GM23338 (cell line): ENCODE measurements at regions not wholly inside any gene's neighbourhood (a gene's known extent, or its start where the extent isn't known, plus 50 kb on each side); places are given as distances from the start of the nearest gene placed in this dataset.

Experiments used
- ATAC-seq: fragments of 200-7000 bp; cut with Tn5 transposase; 3 replicates; pipeline ENCODE4 v1.9.1; 2020
- DNase-seq: peaks from one replicate; pipeline ENCODE4 v3.0.0-alpha.2; 2015; ENCODE audit warnings: low spot score
- H2AFZ ChIP-seq: fragments of 200-600 bp; sonication (generic); 2 replicates; pipeline ENCODE4 v1.8.0; 2016; ENCODE audit warnings: antibody characterized with exemption, mild to moderate bottlenecking, moderate library complexity
- H3F3A ChIP-seq: fragments of 200-600 bp; sonication (generic); replicated peaks from 2 replicates; pipeline ENCODE4 v1.8.0; 2017; ENCODE audit warnings: antibody characterized with exemption, mixed run types, low read depth
- H3K27ac ChIP-seq: fragments of 200-600 bp; sonication (generic); 2 replicates; pipeline ENCODE4 v1.6.1; 2016; ENCODE audit warnings: low read depth
- H3K27me3 ChIP-seq: fragments of 200-600 bp; sonication (generic); 2 replicates; pipeline ENCODE4 v1.8.0; 2016; ENCODE audit warnings: mild to moderate bottlenecking, mixed run types, moderate library complexity; ENCODE audit not compliant: insufficient read depth
- H3K36me3 ChIP-seq: fragments of 200-600 bp; sonication (generic); 2 replicates; pipeline ENCODE4 v1.8.0; 2016; ENCODE audit warnings: mild to moderate bottlenecking; ENCODE audit not compliant: insufficient read depth
- H3K4me1 ChIP-seq: fragments of 200-600 bp; sonication (generic); 2 replicates; pipeline ENCODE4 v1.8.0; 2016; ENCODE audit warnings: mild to moderate bottlenecking, moderate library complexity; ENCODE audit not compliant: insufficient read depth
- H3K4me2 ChIP-seq: fragments of 200-600 bp; sonication (generic); 2 replicates; pipeline ENCODE4 v1.7.1; 2017; ENCODE audit warnings: mixed run types
- H3K4me3 ChIP-seq: fragments of 200-600 bp; sonication (generic); 2 replicates; pipeline ENCODE4 v1.6.1; 2016; ENCODE audit warnings: mixed run types
- H3K79me2 ChIP-seq: fragments of 200-600 bp; sonication (generic); replicated peaks from 2 replicates; pipeline ENCODE4 v1.8.0; 2017; ENCODE audit warnings: mild to moderate bottlenecking; ENCODE audit not compliant: insufficient read depth
- H3K9me2 ChIP-seq: fragments of 200-600 bp; sonication (generic); 2 replicates; pipeline ENCODE4 v1.8.0; 2017; ENCODE audit not compliant: insufficient read depth
- H4K20me1 ChIP-seq: fragments of 200-600 bp; sonication (generic); replicated peaks from 2 replicates; pipeline ENCODE4 v1.8.0; 2017; ENCODE audit warnings: mild to moderate bottlenecking; ENCODE audit not compliant: insufficient read depth
- H3K27ac Mint-ChIP-seq: 2 replicates; pipeline ENCODE4 v1.8.0; 2020; ENCODE audit warnings: inconsistent platforms, mild to moderate bottlenecking, moderate library complexity, mixed read lengths
- H3K27me3 Mint-ChIP-seq: 3 replicates; pipeline ENCODE4 v1.8.0; 2022; ENCODE audit warnings: low read depth, mild to moderate bottlenecking, moderate library complexity, mixed read lengths, inconsistent platforms; ENCODE audit not compliant: insufficient read depth, poor library complexity
- H3K36me3 Mint-ChIP-seq: 3 replicates; pipeline ENCODE4 v1.8.0; 2021; ENCODE audit warnings: low read depth, mild to moderate bottlenecking, inconsistent platforms, moderate library complexity, mixed read lengths
- H3K4me1 Mint-ChIP-seq: 3 replicates; pipeline ENCODE4 v1.8.0; 2020; ENCODE audit warnings: mild to moderate bottlenecking, inconsistent platforms, mixed read lengths
- H3K4me3 Mint-ChIP-seq: 3 replicates; pipeline ENCODE4 v1.8.0; 2021; ENCODE audit warnings: moderate library complexity, mild to moderate bottlenecking, inconsistent platforms, mixed read lengths
- H3K9me3 Mint-ChIP-seq: 3 replicates; pipeline ENCODE4 v1.8.0; 2020; ENCODE audit warnings: moderate library complexity, mild to moderate bottlenecking, inconsistent platforms, mixed read lengths
- CREB1 ChIP-seq: fragments of 250-450 bp; sonication (Bioruptor Pico); IDR thresholded peaks from 2 replicates; pipeline ENCODE4 v1.5.0; 2020; ENCODE audit warnings: low read depth, mild to moderate bottlenecking, moderate library complexity
- CTCF ChIP-seq, 2 experiments: fragments of 200-600 bp in 1 of 2; sonication (generic) in 1 of 2; conservative IDR thresholded peaks; 2 replicates each; pipeline versions ENCODE4 v1.5.1 to v1.6.1; 2016 to 2017; ENCODE audit warnings: antibody characterized with exemption in 2 of 2, low read depth in 2 of 2, mild to moderate bottlenecking in 2 of 2, moderate library complexity in 1 of 2
- ETS1 ChIP-seq: IDR thresholded peaks from 2 replicates; pipeline ENCODE4 v1.6.1; 2016; ENCODE audit warnings: antibody characterized with exemption
- EZH2 ChIP-seq: fragments of 200-600 bp; sonication (generic); IDR thresholded peaks from one replicate; pipeline ENCODE4 v1.8.0; 2017; ENCODE audit warnings: antibody characterized with exemption, mild to moderate bottlenecking, low read depth; ENCODE audit not compliant: unreplicated experiment
- EZH2phosphoT487 ChIP-seq: fragments of 200-600 bp; sonication (generic); IDR thresholded peaks from one replicate; pipeline ENCODE4 v1.8.1; 2018; ENCODE audit warnings: antibody characterized with exemption; ENCODE audit not compliant: unreplicated experiment
- JUNB ChIP-seq: IDR thresholded peaks from one replicate; pipeline ENCODE4 v1.6.1; 2016; ENCODE audit warnings: antibody characterized with exemption; ENCODE audit not compliant: unreplicated experiment
- NANOG ChIP-seq: IDR thresholded peaks from 2 replicates; pipeline ENCODE4 v1.6.1; 2016; ENCODE audit warnings: antibody characterized with exemption, borderline replicate concordance
- POLR2AphosphoS5 ChIP-seq: IDR thresholded peaks from 2 replicates; pipeline ENCODE4 v1.6.1; 2016; ENCODE audit warnings: antibody characterized with exemption, low read depth
- STAT1 ChIP-seq: IDR thresholded peaks from one replicate; pipeline ENCODE4 v1.6.1; 2016; ENCODE audit warnings: antibody characterized with exemption; ENCODE audit not compliant: unreplicated experiment
- ZNF114 ChIP-seq: fragments of 250-450 bp; sonication (Bioruptor Pico); IDR thresholded peaks from 2 replicates; pipeline ENCODE4 v1.5.0; 2020; ENCODE audit warnings: mild to moderate bottlenecking, moderate library complexity
- ZNF331 ChIP-seq: fragments of 250-450 bp; sonication (Bioruptor Pico); IDR thresholded peaks from 2 replicates; pipeline ENCODE4 v1.5.0; 2020; ENCODE audit warnings: low read depth, mild to moderate bottlenecking, moderate library complexity
- ZNF462 ChIP-seq: fragments of 250-450 bp; sonication (Bioruptor Pico); IDR thresholded peaks from 2 replicates; pipeline ENCODE4 v1.5.0; 2020; ENCODE audit warnings: mild to moderate bottlenecking, moderate library complexity
- TF ChIP-seq, protein P1 (sequence below): IDR thresholded peaks from one replicate; pipeline ENCODE4 v1.6.1; 2018; ENCODE audit warnings: antibody characterized with exemption; ENCODE audit not compliant: unreplicated experiment

GRCh38 chr9:110049699-110050450 lies 158.1 kb downstream of the C9orf152 start:
- Histone ChIP-seq H3K4me2 (peak overlapping the region; percentile 97), H2AFZ (no peak overlapping the region), H3K36me3 (no peaks in the 10 kb centered on the region), H3K27me3 (peaks cover 25% of the 10 kb centered on the region), H4K20me1 (peaks cover 30% of the 10 kb centered on the region), H3F3A (peaks cover 9% of the 10 kb centered on the region; the same call in 1 of the 2 replicates), H3K4me1 (peaks cover 31% of the 10 kb centered on the region), H3K4me3 (peak overlapping the region; percentile 90), H3K27ac (no peak overlapping the region), H3K79me2 (peaks cover 63% of the 10 kb centered on the region), H3K9me2 (no peaks in the 10 kb centered on the region)
- no peak for TF ChIP-seq EZH2
- no peak for TF ChIP-seq ZNF331
- TF ChIP-seq CTCF (conservative IDR thresholded peaks at IDR 0.05; ENCODE audit: low read depth in 2 of 2) = no peak
- TF ChIP-seq EZH2phosphoT487 = no peak
- no peak for TF ChIP-seq ZNF114 (CRISPR knock-in tag)
- TF ChIP-seq ETS1 = no peak
- no peak for TF ChIP-seq NANOG
- TF ChIP-seq STAT1 = no peak
- no peak for TF ChIP-seq ZNF462
- TF ChIP-seq, protein P1, sequence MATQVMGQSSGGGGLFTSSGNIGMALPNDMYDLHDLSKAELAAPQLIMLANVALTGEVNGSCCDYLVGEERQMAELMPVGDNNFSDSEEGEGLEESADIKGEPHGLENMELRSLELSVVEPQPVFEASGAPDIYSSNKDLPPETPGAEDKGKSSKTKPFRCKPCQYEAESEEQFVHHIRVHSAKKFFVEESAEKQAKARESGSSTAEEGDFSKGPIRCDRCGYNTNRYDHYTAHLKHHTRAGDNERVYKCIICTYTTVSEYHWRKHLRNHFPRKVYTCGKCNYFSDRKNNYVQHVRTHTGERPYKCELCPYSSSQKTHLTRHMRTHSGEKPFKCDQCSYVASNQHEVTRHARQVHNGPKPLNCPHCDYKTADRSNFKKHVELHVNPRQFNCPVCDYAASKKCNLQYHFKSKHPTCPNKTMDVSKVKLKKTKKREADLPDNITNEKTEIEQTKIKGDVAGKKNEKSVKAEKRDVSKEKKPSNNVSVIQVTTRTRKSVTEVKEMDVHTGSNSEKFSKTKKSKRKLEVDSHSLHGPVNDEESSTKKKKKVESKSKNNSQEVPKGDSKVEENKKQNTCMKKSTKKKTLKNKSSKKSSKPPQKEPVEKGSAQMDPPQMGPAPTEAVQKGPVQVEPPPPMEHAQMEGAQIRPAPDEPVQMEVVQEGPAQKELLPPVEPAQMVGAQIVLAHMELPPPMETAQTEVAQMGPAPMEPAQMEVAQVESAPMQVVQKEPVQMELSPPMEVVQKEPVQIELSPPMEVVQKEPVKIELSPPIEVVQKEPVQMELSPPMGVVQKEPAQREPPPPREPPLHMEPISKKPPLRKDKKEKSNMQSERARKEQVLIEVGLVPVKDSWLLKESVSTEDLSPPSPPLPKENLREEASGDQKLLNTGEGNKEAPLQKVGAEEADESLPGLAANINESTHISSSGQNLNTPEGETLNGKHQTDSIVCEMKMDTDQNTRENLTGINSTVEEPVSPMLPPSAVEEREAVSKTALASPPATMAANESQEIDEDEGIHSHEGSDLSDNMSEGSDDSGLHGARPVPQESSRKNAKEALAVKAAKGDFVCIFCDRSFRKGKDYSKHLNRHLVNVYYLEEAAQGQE = no peak
- no peak for TF ChIP-seq CREB1 (CRISPR knock-in tag)
- no peak for TF ChIP-seq JUNB
- TF ChIP-seq POLR2AphosphoS5 = no peak
- Mint-ChIP-seq H3K4me1 (peaks cover 51% of the 10 kb centered on the region), H3K4me3 (peak overlapping the region; percentile 91), H3K27ac (no peak overlapping the region), H3K36me3 (peaks cover 6% of the 10 kb centered on the region; the same call in 2 of the 3 replicates), H3K27me3 (peaks cover 22% of the 10 kb centered on the region), H3K9me3 (no peaks in the 10 kb centered on the region)
- ATAC-seq (peak; percentile 16), DNase-seq (peak; percentile 69)
